ENCODE measurements at regions not wholly inside any gene's neighbourhood (a gene's known extent, or its start where the extent isn't known, plus 50 kb on each side); places are given as distances from the start of the nearest gene placed in this dataset.
"Not testable (repeated sequence)": the region's sequence is repeated elsewhere in the genome, so short reads cannot be mapped to it uniquely, and the experiment has no call there.

DNA sequence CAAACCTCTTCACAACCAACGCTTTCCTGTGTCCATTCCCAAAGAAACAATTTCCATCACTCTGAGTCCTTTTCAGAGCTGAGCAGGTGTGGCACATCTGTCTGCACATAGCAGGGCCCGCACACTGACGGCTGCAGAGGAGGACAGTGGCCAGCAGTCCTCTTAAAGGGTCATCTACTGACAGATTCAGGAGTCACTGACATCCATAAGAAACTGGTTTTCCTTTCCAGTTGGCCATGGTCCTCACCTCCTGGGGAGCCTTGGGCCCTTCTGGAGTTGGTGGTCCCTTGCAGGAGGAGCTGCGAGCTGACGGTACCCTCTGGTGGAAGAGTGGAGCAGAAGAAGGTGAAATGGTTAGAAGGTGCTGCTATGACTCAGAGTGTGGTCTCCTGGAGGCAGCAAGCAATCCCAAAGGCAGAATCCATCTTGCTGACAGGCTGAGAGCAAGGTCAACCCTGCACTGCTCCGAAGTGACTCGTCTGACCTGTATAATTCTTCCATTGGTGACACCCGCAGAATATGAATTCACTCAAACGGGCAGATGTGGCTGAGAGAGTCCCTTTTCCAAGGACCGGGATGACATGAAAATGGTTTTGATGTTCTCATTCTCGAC lies 278.5 kb upstream of the C1orf174 start:
- TF ChIP-seq POLR2A (IDR thresholded peaks at IDR 0.05) = no peak
- TF ChIP-seq, protein P1, sequence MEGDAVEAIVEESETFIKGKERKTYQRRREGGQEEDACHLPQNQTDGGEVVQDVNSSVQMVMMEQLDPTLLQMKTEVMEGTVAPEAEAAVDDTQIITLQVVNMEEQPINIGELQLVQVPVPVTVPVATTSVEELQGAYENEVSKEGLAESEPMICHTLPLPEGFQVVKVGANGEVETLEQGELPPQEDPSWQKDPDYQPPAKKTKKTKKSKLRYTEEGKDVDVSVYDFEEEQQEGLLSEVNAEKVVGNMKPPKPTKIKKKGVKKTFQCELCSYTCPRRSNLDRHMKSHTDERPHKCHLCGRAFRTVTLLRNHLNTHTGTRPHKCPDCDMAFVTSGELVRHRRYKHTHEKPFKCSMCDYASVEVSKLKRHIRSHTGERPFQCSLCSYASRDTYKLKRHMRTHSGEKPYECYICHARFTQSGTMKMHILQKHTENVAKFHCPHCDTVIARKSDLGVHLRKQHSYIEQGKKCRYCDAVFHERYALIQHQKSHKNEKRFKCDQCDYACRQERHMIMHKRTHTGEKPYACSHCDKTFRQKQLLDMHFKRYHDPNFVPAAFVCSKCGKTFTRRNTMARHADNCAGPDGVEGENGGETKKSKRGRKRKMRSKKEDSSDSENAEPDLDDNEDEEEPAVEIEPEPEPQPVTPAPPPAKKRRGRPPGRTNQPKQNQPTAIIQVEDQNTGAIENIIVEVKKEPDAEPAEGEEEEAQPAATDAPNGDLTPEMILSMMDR (IDR thresholded peaks at IDR 0.05) = no peak
- no peak for DNase-seq
- Histone ChIP-seq H3K4me3 (replicated peaks in 1 of 3) (no peak overlapping the region), H3K9me3 (no peaks in the 10 kb centered on the region), H3K4me1 (no peaks in the 10 kb centered on the region), H3K36me3 (no peaks in the 10 kb centered on the region), H3K27me3 (no peaks in the 10 kb centered on the region), H3K27ac (no peak overlapping the region)
- WGBS, 2 donors = 74 to 93% methylated on average over 11 of the region's 11 CpGs
- intact Hi-C loops (cut with DNase I) = no loop called here

DNA sequence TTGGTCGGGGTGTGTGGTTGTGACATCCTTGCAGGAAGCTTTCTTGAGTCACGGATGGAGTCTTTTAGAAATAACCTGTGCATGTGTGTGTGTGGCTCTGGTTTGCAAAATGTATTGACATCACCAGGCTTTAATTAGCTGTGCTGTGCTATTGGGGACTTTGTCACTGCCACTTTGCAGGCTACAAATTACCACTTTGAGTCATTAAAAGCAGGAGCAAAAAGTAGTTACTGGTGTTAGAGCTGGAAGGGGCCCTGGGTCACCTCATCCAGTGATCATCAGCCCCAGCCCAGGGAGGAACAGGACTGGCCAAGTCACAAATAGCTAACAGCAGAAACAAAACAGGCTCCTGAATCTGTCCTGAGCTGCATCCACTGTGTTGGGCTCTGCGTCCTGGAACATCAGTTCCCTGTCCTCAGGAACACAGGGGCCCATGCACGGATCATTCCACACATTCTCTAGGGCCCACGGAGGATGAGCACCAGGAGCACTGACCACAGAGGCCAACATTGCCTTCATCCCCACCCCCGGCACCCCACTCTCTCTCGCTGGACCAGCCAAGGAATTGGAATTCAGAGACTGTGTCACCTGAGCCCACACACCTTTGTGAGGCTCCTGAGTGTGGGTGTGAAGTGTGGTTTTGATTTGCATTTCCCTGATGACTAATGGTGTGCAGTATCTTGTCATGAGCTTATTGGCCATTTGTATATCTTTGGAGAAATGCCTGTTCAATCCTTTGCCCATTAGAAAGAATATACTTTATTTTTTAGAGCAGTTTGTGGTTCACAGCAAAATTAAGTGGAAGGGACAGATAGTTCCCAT lies 280.1 kb upstream of the C1orf174 start:
- no peaks in the 10 kb centered on the region for H3K9me3 ChIP-seq
- no peaks in the 10 kb centered on the region for H3K27me3 ChIP-seq
- no peak for DNase-seq
- intact Hi-C loops (cut with DNase I) = no loop called here
- H3K4me1 ChIP-seq = no peaks in the 10 kb centered on the region
- 73 to 83% methylated on average over 5 to 6 of the region's 7 CpGs for WGBS, 2 donors
- no peak overlapping the region for H3K4me3 ChIP-seq (replicated peaks in 1 of 3)
- H3K36me3 ChIP-seq = no peaks in the 10 kb centered on the region
- TF ChIP-seq, protein P1 (IDR thresholded peaks at IDR 0.05) = no peak
- TF ChIP-seq POLR2A (IDR thresholded peaks at IDR 0.05) = no peak
- no peak overlapping the region for H3K27ac ChIP-seq

DNA sequence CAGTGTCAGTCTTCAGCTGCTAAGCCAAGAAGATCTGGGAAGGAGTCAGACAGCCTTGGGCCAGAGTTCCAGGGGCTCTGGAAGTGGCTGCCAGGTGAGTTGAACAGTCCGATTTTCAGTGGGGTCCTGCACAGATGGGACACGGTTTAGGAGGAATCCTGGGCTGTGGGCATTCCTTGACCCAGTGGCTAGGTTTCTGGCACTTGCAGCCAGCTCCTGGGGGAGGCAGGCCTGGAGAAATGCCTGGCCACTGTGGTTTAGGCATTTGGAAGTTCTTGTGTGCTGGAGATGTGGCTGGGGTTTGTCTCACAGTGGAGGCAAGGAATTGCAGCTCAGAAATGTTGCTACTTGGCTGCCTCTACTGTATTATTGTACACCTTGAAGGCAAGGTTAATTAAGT lies 286.4 kb upstream of the C1orf174 start:
- intact Hi-C loops (cut with DNase I); H3K27me3 ChIP-seq; H3K36me3 ChIP-seq; H3K4me1 ChIP-seq; DNase-seq; H3K4me3 ChIP-seq (replicated peaks in 1 of 3); H3K9me3 ChIP-seq; H3K27ac ChIP-seq: not testable (repeated sequence)
- 86% methylated on average over 2 of the region's 2 CpGs for WGBS, 2 donors

DNA sequence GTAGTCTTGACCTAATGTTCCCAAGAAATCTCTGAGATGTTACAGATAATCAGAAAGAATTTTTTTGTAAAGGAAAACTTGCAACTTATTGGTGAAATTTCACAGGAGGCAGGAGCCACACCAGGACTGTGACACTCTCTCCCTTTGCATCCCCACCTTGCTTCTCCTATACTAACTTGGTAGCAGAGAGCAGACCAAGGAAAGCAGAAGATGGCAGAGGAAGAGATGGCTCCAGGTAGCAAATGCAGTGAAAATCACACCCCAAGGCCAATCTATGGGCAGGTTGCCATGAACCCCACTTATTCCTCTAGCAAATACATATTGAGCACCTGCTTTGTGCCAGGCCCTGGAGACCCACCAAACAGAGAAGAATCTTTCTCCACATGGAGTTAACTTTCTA lies 303.4 kb upstream of the C1orf174 start:
- H3K36me3 ChIP-seq = no peaks in the 10 kb centered on the region
- TF ChIP-seq, protein P1 (IDR thresholded peaks at IDR 0.05) = no peak
- TF ChIP-seq POLR2A (IDR thresholded peaks at IDR 0.05) = no peak
- H3K27ac ChIP-seq = no peak overlapping the region
- intact Hi-C loops (cut with DNase I) = no loop called here
- H3K4me3 ChIP-seq (replicated peaks in 1 of 3) = no peak overlapping the region
- no peaks in the 10 kb centered on the region for H3K4me1 ChIP-seq
- H3K27me3 ChIP-seq = no peaks in the 10 kb centered on the region
- H3K9me3 ChIP-seq = no peaks in the 10 kb centered on the region
- no peak for DNase-seq

DNA sequence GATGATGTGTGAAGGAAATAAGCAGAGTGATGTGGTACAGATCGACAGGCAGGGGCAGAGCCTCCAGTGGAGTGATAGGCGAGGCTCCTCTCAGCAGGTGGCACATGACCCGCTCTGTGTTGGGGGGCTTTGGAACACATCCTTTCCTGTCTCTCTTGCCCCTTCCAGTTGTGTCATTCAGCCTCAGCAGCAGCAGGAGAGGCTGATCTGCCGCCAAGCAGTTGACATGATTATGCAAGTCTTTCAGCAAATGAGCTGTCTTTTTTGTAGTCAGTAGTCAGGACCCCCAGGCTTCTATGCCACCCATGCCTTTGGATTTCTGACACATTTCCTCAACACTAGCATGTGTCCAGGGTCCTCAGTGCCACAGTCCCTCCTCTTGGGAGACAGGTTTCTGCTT lies 307.1 kb upstream of the C1orf174 start:
- intact Hi-C loops (cut with DNase I) = no loop called here
- 87 to 90% methylated on average over 4 of the region's 4 CpGs for WGBS, 2 donors
- TF ChIP-seq, protein P1 (IDR thresholded peaks at IDR 0.05) = no peak
- no peak for TF ChIP-seq POLR2A (IDR thresholded peaks at IDR 0.05)

More for the DNA sequence above, 307.1 kb upstream of the C1orf174 start:
- Histone ChIP-seq H3K9me3 (no peaks in the 10 kb centered on the region), H3K36me3 (no peaks in the 10 kb centered on the region), H3K4me3 (replicated peaks in 1 of 3) (no peak overlapping the region), H3K27ac (no peak overlapping the region), H3K4me1 (no peaks in the 10 kb centered on the region), H3K27me3 (no peaks in the 10 kb centered on the region)
- DNase-seq = no peak

Measured in thyroid gland (tissue), 4 donors.